Caco-2 (cell line): ENCODE measurements at regions not wholly inside any gene's neighbourhood (a gene's known extent, or its start where the extent isn't known, plus 50 kb on each side); places are given as distances from the start of the nearest gene placed in this dataset.

Source experiments
- BruUV-seq: library from RNA; stranded (reverse); fragments of 400-500 nt; replicated peaks from 2 replicates; lab custom pipeline; 2021; lab: Mats Ljungman, UMichigan
- CTCF ChIA-PET: fragments of 300-600 bp; sonication (Branson Sonifier 250); formaldehyde crosslinking; loops from one replicate; lab custom pipeline; 2022; ENCODE audit warnings: antibody characterized with exemption; lab: Charles Lee
- POLR2A ChIA-PET: fragments of 300-600 bp; sonication (Branson Sonifier 250); formaldehyde crosslinking; loops from one replicate; lab custom pipeline; 2022; ENCODE audit warnings: antibody characterized with exemption; lab: Charles Lee
- DNase-seq, 2 experiments: peaks; one replicate each; pipeline versions ENCODE4 v3.0.0 to v3.0.0-alpha.2; 2020 to 2022
- H3K27me3 ChIP-seq: replicated peaks from 2 replicates; pipeline ENCODE4 v1.6.0; 2011; ENCODE audit warnings: low read length; ENCODE audit not compliant: control insufficient read depth, insufficient read depth
- H3K36me3 ChIP-seq: 2 replicates; pipeline ENCODE4 v1.5.1; 2011; ENCODE audit warnings: low read length; ENCODE audit not compliant: control insufficient read depth, insufficient read depth
- H3K4me1 ChIP-seq: fragments of 250-450 bp; sonication (Bioruptor Pico); 2 replicates; pipeline ENCODE4 v1.5.1; 2020; ENCODE audit warnings: mild to moderate bottlenecking
- H3K4me3 ChIP-seq: 2 replicates; pipeline ENCODE4 v1.5.1; 2011; ENCODE audit warnings: low read depth, mild to moderate bottlenecking, control low read depth, low read length
- H3K9me3 ChIP-seq: fragments of 250-450 bp; sonication (Bioruptor Pico); 2 replicates; pipeline ENCODE4 v1.5.1; 2020; ENCODE audit warnings: mild to moderate bottlenecking, moderate library complexity
- H3K27ac Mint-ChIP-seq: one replicate; pipeline ENCODE4 v1.8.0; 2022; ENCODE audit warnings: mixed read lengths; ENCODE audit not compliant: unreplicated experiment
- H3K27me3 Mint-ChIP-seq: one replicate; pipeline ENCODE4 v1.8.0; 2022; ENCODE audit warnings: mixed read lengths; ENCODE audit not compliant: insufficient read depth, unreplicated experiment
- H3K36me3 Mint-ChIP-seq: one replicate; pipeline ENCODE4 v1.8.0; 2022; ENCODE audit warnings: mild to moderate bottlenecking, mixed read lengths; ENCODE audit not compliant: insufficient read depth, unreplicated experiment
- H3K4me1 Mint-ChIP-seq: one replicate; pipeline ENCODE4 v1.8.0; 2022; ENCODE audit warnings: low read depth, mixed read lengths; ENCODE audit not compliant: unreplicated experiment
- H3K4me3 Mint-ChIP-seq: one replicate; pipeline ENCODE4 v1.8.0; 2022; ENCODE audit warnings: mild to moderate bottlenecking, moderate library complexity, mixed read lengths; ENCODE audit not compliant: unreplicated experiment
- H3K9me3 Mint-ChIP-seq: one replicate; pipeline ENCODE4 v1.8.0; 2022; ENCODE audit warnings: mixed read lengths; ENCODE audit not compliant: unreplicated experiment
- intact Hi-C: fragments of 100-400 bp; cut with micrococcal nuclease; formaldehyde crosslinking; loops from one replicate; pipeline ENCODE4 v1.10.0; 2022; ENCODE audit not compliant: unreplicated experiment
- TF ChIP-seq, protein P1 (sequence below), 2 experiments: fragments of 200-600 bp in 1 of 2; IDR thresholded peaks; 1 replicate in 1 of 2; 2 replicates in 1 of 2; pipeline versions ENCODE4 v1.5.1 to v1.8.0; 2011 to 2022; ENCODE audit warnings: antibody characterized with exemption in 1 of 2, control low read depth in 1 of 2, inconsistent platforms in 1 of 2, low read depth in 1 of 2, low read length in 1 of 2, mild to moderate bottlenecking in 1 of 2, moderate library complexity in 1 of 2; ENCODE audit not compliant: insufficient read depth in 1 of 2, severe bottlenecking in 1 of 2, unreplicated experiment in 1 of 2

DNA sequence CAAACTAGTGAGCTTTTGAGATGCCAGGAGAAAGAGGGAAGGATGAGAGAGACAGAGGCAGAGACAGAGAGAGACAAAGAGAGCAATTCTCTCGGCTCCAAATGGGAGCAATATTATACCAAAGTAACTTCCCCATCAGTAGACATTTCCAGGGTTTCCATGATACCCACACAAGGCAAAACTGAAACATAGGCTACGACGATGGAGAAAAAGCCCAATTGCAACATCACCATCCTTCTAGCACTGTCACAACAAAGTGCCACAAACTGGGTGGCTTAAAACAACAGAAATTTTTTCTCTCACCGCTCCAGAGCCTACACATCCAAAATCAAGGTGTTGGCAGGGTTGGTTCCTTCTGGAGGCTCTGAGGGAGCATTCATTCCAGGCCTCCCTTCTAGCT, 81.4 kb downstream of the KCTD12 start:
- H3K4me1 Mint-ChIP-seq: no peaks in the 10 kb centered on the region
- intact Hi-C loops: no loop called here
- H3K27me3 Mint-ChIP-seq: no peaks in the 10 kb centered on the region
- H3K27me3 ChIP-seq: no peaks in the 10 kb centered on the region
- ChIA-PET CTCF (no interaction called here), POLR2A (no interaction called here)
- no peaks in the 10 kb centered on the region for H3K36me3 ChIP-seq
- no peak overlapping the region for H3K27ac Mint-ChIP-seq
- no TSS peak for BruUV-seq
- 0 out of 2 replicates have a peak, but pooled peaks cover 3% of the 10 kb centered on the region for H3K9me3 ChIP-seq
- no peak overlapping the region for H3K4me3 Mint-ChIP-seq
- TF ChIP-seq, protein P1, sequence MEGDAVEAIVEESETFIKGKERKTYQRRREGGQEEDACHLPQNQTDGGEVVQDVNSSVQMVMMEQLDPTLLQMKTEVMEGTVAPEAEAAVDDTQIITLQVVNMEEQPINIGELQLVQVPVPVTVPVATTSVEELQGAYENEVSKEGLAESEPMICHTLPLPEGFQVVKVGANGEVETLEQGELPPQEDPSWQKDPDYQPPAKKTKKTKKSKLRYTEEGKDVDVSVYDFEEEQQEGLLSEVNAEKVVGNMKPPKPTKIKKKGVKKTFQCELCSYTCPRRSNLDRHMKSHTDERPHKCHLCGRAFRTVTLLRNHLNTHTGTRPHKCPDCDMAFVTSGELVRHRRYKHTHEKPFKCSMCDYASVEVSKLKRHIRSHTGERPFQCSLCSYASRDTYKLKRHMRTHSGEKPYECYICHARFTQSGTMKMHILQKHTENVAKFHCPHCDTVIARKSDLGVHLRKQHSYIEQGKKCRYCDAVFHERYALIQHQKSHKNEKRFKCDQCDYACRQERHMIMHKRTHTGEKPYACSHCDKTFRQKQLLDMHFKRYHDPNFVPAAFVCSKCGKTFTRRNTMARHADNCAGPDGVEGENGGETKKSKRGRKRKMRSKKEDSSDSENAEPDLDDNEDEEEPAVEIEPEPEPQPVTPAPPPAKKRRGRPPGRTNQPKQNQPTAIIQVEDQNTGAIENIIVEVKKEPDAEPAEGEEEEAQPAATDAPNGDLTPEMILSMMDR (IDR thresholded peaks at IDR 0.05; ENCODE audit: insufficient read depth in 1 of 2, low read depth in 1 of 2, low read length in 1 of 2, severe bottlenecking in 1 of 2, unreplicated experiment in 1 of 2): no peak
- no peak overlapping the region for H3K4me3 ChIP-seq
- no peak for DNase-seq
- H3K9me3 Mint-ChIP-seq: peaks cover 16% of the 10 kb centered on the region
- no peaks in the 10 kb centered on the region for H3K4me1 ChIP-seq
- H3K36me3 Mint-ChIP-seq: no peaks in the 10 kb centered on the region

DNA sequence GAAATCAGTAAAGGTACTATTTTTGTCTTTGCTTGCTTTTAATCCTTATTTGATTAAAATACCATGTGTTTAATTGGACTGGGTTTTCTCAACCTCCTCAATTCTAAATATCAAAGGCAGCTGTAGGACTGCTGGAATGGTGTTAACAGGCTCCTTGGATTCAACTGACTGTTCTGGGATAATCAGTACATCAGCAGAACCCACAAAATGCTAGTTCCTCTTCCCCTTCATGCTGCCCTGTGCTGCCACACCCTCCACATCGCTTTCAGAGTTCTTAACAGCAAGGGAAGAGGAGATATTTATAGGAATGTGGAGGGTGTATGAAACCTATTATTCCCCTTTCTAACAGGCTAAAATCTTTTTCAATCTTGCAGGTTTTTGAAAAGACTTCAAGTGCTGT, 82.4 kb downstream of the KCTD12 start:
- no peaks in the 10 kb centered on the region for H3K27me3 ChIP-seq
- 0 out of 2 replicates have a peak, but pooled peaks cover 3% of the 10 kb centered on the region for H3K9me3 ChIP-seq
- POLR2A ChIA-PET: no interaction called here
- CTCF ChIA-PET: no interaction called here
- no peaks in the 10 kb centered on the region for H3K36me3 Mint-ChIP-seq
- no peaks in the 10 kb centered on the region for H3K4me1 Mint-ChIP-seq
- no peaks in the 10 kb centered on the region for H3K4me1 ChIP-seq
- no peak for DNase-seq
- TF ChIP-seq, protein P1 (IDR thresholded peaks at IDR 0.05; ENCODE audit: insufficient read depth in 1 of 2, low read depth in 1 of 2, low read length in 1 of 2, severe bottlenecking in 1 of 2, unreplicated experiment in 1 of 2): no peak
- H3K36me3 ChIP-seq: no peaks in the 10 kb centered on the region
- intact Hi-C loops: no loop called here
- H3K9me3 Mint-ChIP-seq: peaks cover 12% of the 10 kb centered on the region
- no peak overlapping the region for H3K4me3 Mint-ChIP-seq
- no peak overlapping the region for H3K27ac Mint-ChIP-seq
- BruUV-seq: no TSS peak
- no peaks in the 10 kb centered on the region for H3K27me3 Mint-ChIP-seq
- H3K4me3 ChIP-seq: no peak overlapping the region

DNA sequence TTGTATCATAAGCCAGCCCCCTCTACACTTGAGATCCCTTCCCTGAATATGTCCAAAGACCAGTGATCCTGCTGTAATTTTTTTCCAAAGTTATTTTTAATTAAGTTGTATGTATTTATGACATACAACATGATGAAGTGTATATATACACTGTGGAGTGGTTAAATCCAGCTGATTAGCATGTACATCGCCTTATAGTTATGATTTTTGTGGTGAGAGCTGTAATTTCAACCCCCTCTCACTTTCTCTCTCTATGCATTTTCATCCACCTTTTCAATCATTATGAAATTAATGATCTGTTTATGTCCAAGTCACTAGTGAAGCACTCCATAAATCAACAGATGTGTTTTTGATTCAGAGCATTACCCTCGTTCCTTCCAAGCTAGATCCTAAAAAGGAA, 85.3 kb downstream of the KCTD12 start:
- H3K27me3 ChIP-seq: no peaks in the 10 kb centered on the region
- Mint-ChIP-seq H3K4me1 (no peaks in the 10 kb centered on the region), H3K27me3 (no peaks in the 10 kb centered on the region), H3K36me3 (no peaks in the 10 kb centered on the region), H3K9me3 (no peaks in the 10 kb centered on the region), H3K4me3 (no peak overlapping the region), H3K27ac (no peak overlapping the region)
- no peaks in the 10 kb centered on the region for H3K9me3 ChIP-seq
- DNase-seq: no peak
- intact Hi-C loops: no loop called here
- no peaks in the 10 kb centered on the region for H3K36me3 ChIP-seq
- no TSS peak for BruUV-seq
- ChIA-PET POLR2A (no interaction called here), CTCF (no interaction called here)
- TF ChIP-seq, protein P1 (IDR thresholded peaks at IDR 0.05; ENCODE audit: insufficient read depth in 1 of 2, low read depth in 1 of 2, low read length in 1 of 2, severe bottlenecking in 1 of 2, unreplicated experiment in 1 of 2): no peak
- H3K4me1 ChIP-seq: no peaks in the 10 kb centered on the region
- no peak overlapping the region for H3K4me3 ChIP-seq
